Esophagus squamous epithelium (tissue), 4 donors: ENCODE measurements at regions not wholly inside any gene's neighbourhood (a gene's known extent, or its start where the extent isn't known, plus 50 kb on each side); places are given as distances from the start of the nearest gene placed in this dataset.

Experiments
- CTCF ChIP-seq, 6 experiments: fragments of 450-650 bp in 4 of 6; fragments of 200-600 bp in 2 of 6; sonication (generic) in 2 of 6; IDR thresholded peaks; one replicate each; pipeline ENCODE4 v1.5.1; 2016 to 2019; ENCODE audit warnings: antibody characterized with exemption in 6 of 6, mild to moderate bottlenecking in 4 of 6, moderate library complexity in 4 of 6
- POLR2A ChIP-seq, 4 donors: fragments of 450-650 bp; IDR thresholded peaks; one replicate each; pipeline ENCODE4 v1.6.1; 2017; ENCODE audit warnings: antibody characterized with exemption in 4 of 4, mild to moderate bottlenecking in 4 of 4, moderate library complexity in 3 of 4

GRCh38 chr18:75864816-75865215 is 437.3 kb upstream of the SMIM21 start:
- TF ChIP-seq CTCF (IDR thresholded peaks at IDR 0.05) (no peak), POLR2A (IDR thresholded peaks at IDR 0.05) (no peak)
